Prostate gland (tissue), 2 donors: ENCODE measurements at regions not wholly inside any gene's neighbourhood (a gene's known extent, or its start where the extent isn't known, plus 50 kb on each side); places are given as distances from the start of the nearest gene placed in this dataset.

Experiments used
- DNase-seq: peaks from one replicate; pipeline ENCODE4 v3.0.0-alpha.2; 2019; ENCODE audit warnings: low spot score
- H3K27ac ChIP-seq, 2 donors: fragments of 200-600 bp; sonication (generic); 2 replicates each; pipeline ENCODE4 v1.5.1; 2017 to 2019
- H3K27me3 ChIP-seq: fragments of 200-600 bp; sonication (generic); replicated peaks from 2 replicates; pipeline ENCODE4 v1.5.1; 2019; ENCODE audit not compliant: insufficient read depth
- H3K36me3 ChIP-seq, 2 donors: fragments of 200-600 bp; sonication (generic); 1 replicate in 1 of 2; 2 replicates in 1 of 2; pipeline versions ENCODE4 v1.5.1 to v1.8.1; 2017 to 2019
- H3K4me1 ChIP-seq: fragments of 200-600 bp; sonication (generic); replicated peaks from 2 replicates; pipeline ENCODE4 v1.5.1; 2019
- H3K4me3 ChIP-seq, 2 donors: fragments of 200-600 bp; sonication (generic); 2 replicates each; pipeline ENCODE4 v1.5.1; 2017 to 2019
- H3K9me3 ChIP-seq: fragments of 200-600 bp; sonication (generic); 2 replicates; pipeline ENCODE4 v1.5.1; 2017
- CTCF ChIP-seq, 4 experiments: fragments of 200-600 bp in 2 of 4; fragments of 450-650 bp in 2 of 4; sonication (generic) in 2 of 4; IDR thresholded peaks; 1 replicate in 3 of 4; 2 replicates in 1 of 4; pipeline ENCODE4 v1.5.1; 2016 to 2019; ENCODE audit warnings: antibody characterized with exemption in 4 of 4, mild to moderate bottlenecking in 2 of 4, moderate library complexity in 2 of 4
- POLR2A ChIP-seq: fragments of 450-650 bp; IDR thresholded peaks from one replicate; pipeline ENCODE4 v1.6.1; 2016; ENCODE audit warnings: antibody characterized with exemption, mild to moderate bottlenecking
- POLR2AphosphoS5 ChIP-seq: sonication (generic); formaldehyde crosslinking; IDR thresholded peaks from one replicate; pipeline ENCODE4 v1.6.1; 2017; ENCODE audit warnings: antibody characterized with exemption
- WGBS: methylation state at CpG from one replicate; pipeline ENCODE4 v1.1.5; 2018; 5-methylcytosine and 5-hydroxymethylcytosine counted together
- intact Hi-C: fragments of 100-400 bp; cut with DNase I; formaldehyde crosslinking; loops from one replicate; pipeline ENCODE4 v1.14.2; 2022

- H3K27ac ChIP-seq: no peak overlapping the region
- WGBS: 19% methylated on average over 6 of the region's 6 CpGs
Observed at GRCh38 chr10:29895456-29895855, 163.9 kb downstream of the JCAD start.

GRCh38 chr10:29888321-29888720 is 171.1 kb downstream of the JCAD start:
- H3K9me3 ChIP-seq: no peaks in the 10 kb centered on the region
- no peaks in the 10 kb centered on the region for H3K4me1 ChIP-seq
- TF ChIP-seq POLR2A (no peak), POLR2AphosphoS5 (no peak), CTCF (IDR thresholded peaks at IDR 0.05) (no peak)
- no peaks in the 10 kb centered on the region for H3K27me3 ChIP-seq
- DNase-seq: no peak
- H3K36me3 ChIP-seq: no peaks in the 10 kb centered on the region
- 91% methylated on average over 1 of the region's 1 CpG for WGBS
- no peak overlapping the region for H3K4me3 ChIP-seq
- intact Hi-C loops: no loop called here
- no peak overlapping the region for H3K27ac ChIP-seq

More at GRCh38 chr10:29895456-29895855, 163.9 kb downstream of the JCAD start:
- H3K4me1 ChIP-seq: no peaks in the 10 kb centered on the region
- DNase-seq: no peak
- no peaks in the 10 kb centered on the region for H3K9me3 ChIP-seq
- no peak overlapping the region for H3K4me3 ChIP-seq
- H3K27me3 ChIP-seq: no peaks in the 10 kb centered on the region
- no peaks in the 10 kb centered on the region for H3K36me3 ChIP-seq
- no peak for TF ChIP-seq CTCF (IDR thresholded peaks at IDR 0.05)
- TF ChIP-seq POLR2A: no peak
- no peak for TF ChIP-seq POLR2AphosphoS5
- intact Hi-C loops: no loop called here

- H3K27ac ChIP-seq: no peak overlapping the region
- H3K27me3 ChIP-seq: no peaks in the 10 kb centered on the region
- H3K36me3 ChIP-seq: no peaks in the 10 kb centered on the region
- 87% methylated on average over 3 of the region's 3 CpGs for WGBS
- H3K4me1 ChIP-seq: no peaks in the 10 kb centered on the region
- intact Hi-C loops: no loop called here
- H3K4me3 ChIP-seq: no peak overlapping the region
- H3K9me3 ChIP-seq: no peaks in the 10 kb centered on the region
- TF ChIP-seq POLR2A: no peak
- no peak for TF ChIP-seq POLR2AphosphoS5
- TF ChIP-seq CTCF (IDR thresholded peaks at IDR 0.05): no peak
- no peak for DNase-seq
Observed at GRCh38 chr10:29886299-29886698, 173.1 kb downstream of the JCAD start.

GRCh38 chr10:29883231-29883630 is 176.2 kb downstream of the JCAD start:
- no peak for TF ChIP-seq CTCF (IDR thresholded peaks at IDR 0.05)
- no peak for TF ChIP-seq POLR2A
- no peak for TF ChIP-seq POLR2AphosphoS5
- 89% methylated on average over 3 of the region's 3 CpGs for WGBS

GRCh38 chr10:29882766-29883165 is 176.6 kb downstream of the JCAD start:
- H3K4me1 ChIP-seq: no peaks in the 10 kb centered on the region
- WGBS: 83% methylated on average over 7 of the region's 7 CpGs
- no peak for DNase-seq
- intact Hi-C loops: no loop called here
- peak overlapping the region in 1 of 2 donors; percentile 13 for H3K27ac ChIP-seq
- no peaks in the 10 kb centered on the region for H3K9me3 ChIP-seq
- TF ChIP-seq POLR2A: no peak
- no peak for TF ChIP-seq POLR2AphosphoS5
- no peak for TF ChIP-seq CTCF (IDR thresholded peaks at IDR 0.05)
- no peaks in the 10 kb centered on the region for H3K36me3 ChIP-seq
- no peaks in the 10 kb centered on the region for H3K27me3 ChIP-seq
- H3K4me3 ChIP-seq: no peak overlapping the region

More at GRCh38 chr10:29883231-29883630, 176.2 kb downstream of the JCAD start:
- intact Hi-C loops: no loop called here
- Histone ChIP-seq H3K36me3 (no peaks in the 10 kb centered on the region), H3K4me3 (no peak overlapping the region), H3K9me3 (no peaks in the 10 kb centered on the region), H3K27me3 (no peaks in the 10 kb centered on the region), H3K27ac (no peak overlapping the region), H3K4me1 (no peaks in the 10 kb centered on the region)
- no peak for DNase-seq
